GM18511 (cell line): ENCODE measurements at regions not wholly inside any gene's neighbourhood (a gene's known extent, or its start where the extent isn't known, plus 50 kb on each side); places are given as distances from the start of the nearest gene placed in this dataset.
A peak's percentile ranks its signal among the peaks of the same experiment; 100 is the strongest.
"Not testable (repeated sequence)": the region's sequence is repeated elsewhere in the genome, so short reads cannot be mapped to it uniquely, and the experiment has no call there.

Experiments used
- ATAC-seq: cut with Tn5 transposase; IDR thresholded peaks from one replicate; pipeline ENCODE4 v1.9.1; 2021; ENCODE audit warnings: mild to moderate bottlenecking, moderate library complexity; ENCODE audit not compliant: unreplicated experiment

- ATAC-seq = no peak
Observed at GRCh38 chr4:38411981-38412536, 251.9 kb upstream of the KLF3 start.

DNA sequence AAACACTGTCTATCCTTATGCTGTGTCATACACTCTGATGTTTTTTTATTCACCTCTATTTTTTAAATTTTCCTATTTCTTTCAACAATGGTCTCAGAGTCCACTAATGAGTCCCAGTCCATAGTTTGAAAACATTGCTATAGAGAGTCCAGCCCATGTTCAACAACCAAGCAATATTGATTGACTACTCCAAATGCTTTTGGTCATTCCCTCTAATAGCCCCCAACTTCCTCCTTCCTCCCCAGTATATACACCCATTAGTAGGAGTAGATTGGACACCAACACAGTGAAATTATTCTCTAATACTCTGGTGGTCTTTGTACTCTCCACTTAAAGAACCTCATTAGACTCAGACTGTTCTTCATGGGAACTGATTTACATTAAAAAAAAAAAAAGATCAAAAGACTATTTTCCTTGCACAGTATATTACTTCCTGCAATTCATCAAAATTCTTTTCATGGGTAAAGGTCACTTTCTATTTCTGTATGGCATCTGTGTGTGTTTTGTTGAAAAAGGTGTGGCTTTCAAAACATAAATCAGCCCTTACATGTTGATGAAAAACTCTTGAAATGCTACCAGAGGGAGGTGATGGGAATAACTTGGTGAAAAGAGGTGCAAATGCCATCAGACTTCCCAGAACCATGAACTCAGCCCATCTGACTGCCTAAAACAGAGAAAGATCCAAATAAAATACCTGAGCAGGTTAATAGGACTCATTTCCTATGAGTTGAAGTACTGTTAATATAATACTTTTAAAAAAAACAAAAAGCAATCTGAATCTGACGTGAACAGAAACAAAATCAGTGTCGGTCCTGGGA, 250.3 kb upstream of the KLF3 start:
- no peak for ATAC-seq

DNA sequence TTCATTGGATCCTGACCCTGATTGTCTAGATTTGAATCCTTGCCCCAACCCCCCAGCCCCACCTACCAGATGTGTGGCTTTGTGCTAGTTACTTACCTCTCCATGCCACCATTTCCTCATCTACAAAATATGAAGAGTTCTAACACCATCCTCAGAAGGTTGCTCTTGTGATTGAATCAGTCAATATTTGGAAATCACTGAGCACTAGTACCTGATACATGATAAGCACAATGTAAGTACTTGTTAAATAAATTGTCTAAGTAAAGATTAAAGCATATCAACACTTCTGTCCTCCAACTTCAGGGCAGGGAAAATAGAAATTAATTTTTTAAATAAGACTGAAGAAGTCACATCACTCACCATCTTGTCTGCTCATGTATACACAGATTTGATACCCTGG, 249.6 kb upstream of the KLF3 start:
- no peak for ATAC-seq

GRCh38 chr4:38415682-38416081, 248.3 kb upstream of the KLF3 start:
- no peak for ATAC-seq

DNA sequence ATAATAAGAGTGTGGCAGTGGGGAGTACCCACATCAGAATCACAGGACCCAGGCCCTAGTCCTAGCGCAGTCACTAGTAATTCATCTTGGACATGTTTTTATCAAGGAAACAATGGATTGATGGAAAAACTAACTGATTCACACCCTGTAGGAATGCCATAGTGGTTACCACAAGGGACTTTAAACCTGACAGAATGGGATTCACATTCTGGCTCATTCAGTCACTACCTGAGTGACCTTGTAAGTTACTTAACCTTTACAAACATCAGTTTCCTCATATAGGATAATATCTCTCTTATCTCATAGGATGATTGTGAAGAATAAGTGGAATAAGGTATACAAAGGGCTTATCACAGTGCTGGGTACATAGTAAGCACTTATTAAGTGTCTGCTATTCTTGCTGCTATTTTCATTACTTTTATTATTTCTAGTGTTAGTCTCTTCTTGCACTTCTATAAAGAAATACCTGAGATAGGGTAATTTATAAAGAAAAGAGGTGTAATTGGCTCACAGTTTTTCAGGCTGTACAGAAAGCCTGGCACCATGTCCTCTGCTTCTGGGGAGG, 247.5 kb upstream of the KLF3 start:
- ATAC-seq = no peak

GRCh38 chr4:38420254-38420653, 243.7 kb upstream of the KLF3 start:
- ATAC-seq = not testable (repeated sequence)

- no peak for ATAC-seq
Observed at GRCh38 chr4:38422850-38423249, 241.1 kb upstream of the KLF3 start.

DNA sequence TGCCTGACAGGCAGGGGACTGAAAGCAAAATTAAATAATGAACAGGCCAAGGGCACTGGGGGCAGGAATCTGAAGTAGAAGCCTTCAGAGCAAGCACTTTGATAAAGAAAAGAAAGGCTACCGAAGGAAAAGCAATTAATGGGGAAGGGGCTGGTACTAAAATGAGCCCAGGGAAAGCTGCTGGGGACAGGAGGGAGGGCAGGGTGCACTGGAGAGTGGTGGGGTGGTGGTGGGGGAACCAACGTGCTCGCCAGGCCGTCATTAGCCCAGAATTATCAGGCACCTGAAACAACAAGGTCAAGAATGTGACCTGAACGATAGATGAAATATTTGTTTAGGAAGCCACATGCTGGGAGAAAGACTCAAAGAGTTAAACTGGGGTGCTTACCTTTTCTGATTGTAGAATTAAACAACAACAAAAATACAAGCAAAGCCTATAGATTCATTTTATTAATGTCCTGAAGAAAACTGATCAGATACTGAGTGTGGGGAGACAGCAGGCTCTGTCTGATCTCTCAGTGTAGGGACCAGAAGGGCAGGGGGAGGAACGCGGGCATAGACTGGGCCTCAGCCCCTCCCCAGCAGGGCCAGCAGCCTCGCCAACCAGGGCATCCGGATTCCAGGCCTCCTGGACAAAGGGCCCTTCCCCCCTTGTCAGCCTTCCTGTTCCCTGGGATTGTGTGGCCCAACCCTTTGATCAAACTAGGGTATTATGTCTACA, 239.7 kb upstream of the KLF3 start:
- ATAC-seq = no peak

DNA sequence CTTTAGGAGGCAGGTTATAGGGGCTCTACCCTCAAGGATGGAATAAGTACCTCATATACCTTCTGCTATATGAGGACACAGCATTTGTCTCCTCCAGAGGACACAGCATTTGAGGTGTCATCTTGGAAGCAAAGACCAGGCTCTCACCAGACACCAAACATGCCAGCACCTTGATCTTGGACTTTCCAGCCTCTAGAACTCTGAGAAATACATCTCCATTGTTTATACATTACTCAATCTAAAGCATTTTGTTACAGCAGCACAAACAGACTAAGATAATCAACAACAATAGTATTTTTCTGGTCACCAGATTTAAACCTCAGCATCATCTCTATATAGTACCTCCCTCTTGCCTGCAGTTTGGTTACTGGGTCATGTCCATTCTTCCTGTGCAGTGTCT, 237.5 kb upstream of the KLF3 start:
- no peak for ATAC-seq

GRCh38 chr4:38430841-38431240, 233.2 kb upstream of the KLF3 start:
- no peak for ATAC-seq

GRCh38 chr4:38442073-38442788, 221.8 kb upstream of the KLF3 start:
- no peak for ATAC-seq

DNA sequence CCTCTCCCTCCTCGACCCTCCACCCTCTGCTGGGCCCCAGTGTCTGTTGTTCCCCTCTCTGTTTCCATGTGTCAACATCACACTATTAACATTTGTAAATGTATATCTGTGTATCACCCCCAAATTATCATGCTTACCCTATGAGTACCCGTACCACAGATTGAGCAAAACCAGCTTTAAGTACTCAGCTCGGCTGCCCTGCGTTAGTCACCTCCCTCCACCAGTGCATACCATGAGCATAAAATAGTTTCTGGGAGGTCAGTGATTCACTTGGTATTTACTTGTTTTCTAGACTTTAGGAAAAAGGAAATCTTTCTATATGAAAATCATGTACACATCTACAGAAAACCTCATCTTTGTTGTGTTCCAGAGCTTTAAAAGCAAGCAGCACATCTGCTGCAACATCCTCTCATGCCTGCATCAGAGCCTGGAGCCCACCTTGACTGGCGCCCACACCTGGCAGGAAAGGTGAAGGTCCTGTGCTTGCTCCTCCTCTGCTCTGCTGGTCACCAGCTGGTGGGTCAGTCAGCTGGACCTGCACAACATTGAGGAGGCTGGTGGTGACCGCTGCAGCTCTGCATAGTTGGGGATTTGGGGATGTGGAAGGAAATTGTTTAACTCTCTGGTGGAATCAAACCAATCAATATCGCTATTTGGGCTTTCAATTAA, 214.4 kb upstream of the KLF3 start:
- no peak for ATAC-seq

GRCh38 chr4:38452009-38452408, 212.0 kb upstream of the KLF3 start:
- ATAC-seq = no peak

GRCh38 chr4:38452542-38452941, 211.5 kb upstream of the KLF3 start:
- no peak for ATAC-seq

DNA sequence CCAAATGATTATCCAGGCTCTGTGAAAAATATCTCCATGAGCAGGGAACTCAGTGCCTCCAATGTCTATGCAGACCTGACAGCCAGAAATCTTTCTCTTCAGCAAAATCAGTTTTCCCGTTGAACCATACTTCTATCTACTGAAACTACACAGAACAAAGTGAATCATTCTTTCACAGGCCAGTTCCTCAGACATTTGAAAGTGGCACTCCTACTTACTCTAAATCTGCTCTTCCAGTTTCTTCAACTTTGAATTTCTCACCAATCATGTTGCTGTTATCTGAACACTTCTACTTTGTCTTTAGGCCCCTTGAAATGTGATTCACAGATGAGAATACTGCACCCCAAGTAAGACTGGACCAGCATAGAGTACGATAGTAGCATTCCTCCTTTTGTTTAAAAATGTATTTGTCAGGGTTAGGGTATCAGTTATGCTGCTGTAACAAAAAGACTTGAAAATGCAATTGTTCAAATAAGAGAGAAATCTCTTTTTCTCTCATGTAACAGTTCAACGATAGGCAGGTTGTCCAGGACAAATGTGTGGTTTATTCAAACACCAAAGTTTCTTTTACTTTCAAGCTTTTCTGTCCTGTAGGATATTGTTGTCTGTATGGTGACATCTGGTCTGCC, 210.6 kb upstream of the KLF3 start:
- no peak for ATAC-seq

- ATAC-seq = no peak
Observed at GRCh38 chr4:38454284-38454683, 209.7 kb upstream of the KLF3 start.

DNA sequence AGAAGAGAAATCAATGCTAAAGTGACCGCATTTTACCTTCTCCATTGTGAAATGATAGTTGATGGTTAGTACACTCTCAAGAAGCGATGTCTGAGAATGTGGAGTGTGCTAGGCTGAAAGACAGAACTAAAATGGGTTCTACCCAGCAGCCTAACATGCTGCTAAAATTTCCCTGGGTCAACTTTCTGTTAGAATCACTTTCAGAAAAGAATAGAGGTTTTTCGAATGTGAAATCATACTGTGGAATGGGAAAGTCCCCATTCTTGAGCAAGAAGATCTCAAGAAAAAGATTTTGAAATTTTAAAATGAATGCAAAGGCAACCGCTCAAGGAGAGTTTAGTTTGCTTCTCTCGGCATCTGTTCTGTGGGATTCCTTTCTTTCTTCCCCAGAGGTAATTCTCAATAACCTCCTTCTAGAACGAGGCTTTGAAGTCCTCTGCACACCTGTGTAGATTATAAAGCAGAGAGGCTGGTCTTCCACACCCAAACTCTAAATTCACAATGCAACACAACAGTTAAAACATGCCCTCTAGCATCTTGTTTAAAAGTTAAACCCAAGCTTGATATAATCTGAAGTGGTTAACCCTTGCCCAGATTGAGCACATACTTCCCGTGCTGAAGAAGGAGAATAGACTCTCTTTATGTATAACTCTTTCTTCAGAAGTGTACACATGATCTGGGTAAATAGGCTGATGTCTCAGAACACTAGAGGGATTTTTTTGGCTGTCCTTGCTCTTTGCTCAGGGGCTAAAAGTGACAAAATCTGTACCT, 208.7 kb upstream of the KLF3 start:
- ATAC-seq = peak; percentile 83

- no peak for ATAC-seq
Observed at GRCh38 chr4:38456096-38456495, 207.9 kb upstream of the KLF3 start.

DNA sequence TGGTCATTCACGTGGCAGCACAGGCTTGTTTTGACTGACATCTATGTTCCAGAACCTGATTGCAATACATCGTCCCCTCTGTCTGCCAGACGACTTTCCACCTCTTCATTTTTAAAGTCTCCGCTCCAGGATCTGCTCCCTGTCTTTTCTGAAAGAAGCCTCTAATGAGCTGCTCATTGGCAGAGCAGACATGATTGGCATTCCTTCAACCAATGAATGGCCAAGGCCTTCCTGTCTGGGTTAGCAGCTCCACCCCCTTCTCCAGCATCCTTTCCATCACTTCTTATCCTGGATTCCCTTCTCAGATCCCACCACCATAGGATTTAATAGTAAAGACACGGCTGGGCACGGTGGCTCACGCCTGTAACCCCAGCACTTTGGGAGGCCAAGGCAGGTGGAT, 202.7 kb upstream of the KLF3 start:
- ATAC-seq = no peak
